ENCODE measurements at regions not wholly inside any gene's neighbourhood (a gene's known extent, or its start where the extent isn't known, plus 50 kb on each side); places are given as distances from the start of the nearest gene placed in this dataset.

GRCh38 chr3:134103470-134103869, 73.7 kb upstream of the SLCO2A1 start:
- TF ChIP-seq CTCF (conservative IDR thresholded peaks at IDR 0.05; ENCODE audit: low read depth, low read length) (no peak), EZH2 (IDR thresholded peaks at IDR 0.05; ENCODE audit: low read length, unreplicated experiment) (no peak), EZH2phosphoT487 (IDR thresholded peaks at IDR 0.05; ENCODE audit: borderline replicate concordance, low read length) (no peak)
